ENCODE measurements at regions not wholly inside any gene's neighbourhood (a gene's known extent, or its start where the extent isn't known, plus 50 kb on each side); places are given as distances from the start of the nearest gene placed in this dataset.
"Not testable (repeated sequence)": the region's sequence is repeated elsewhere in the genome, so short reads cannot be mapped to it uniquely, and the experiment has no call there.

DNA sequence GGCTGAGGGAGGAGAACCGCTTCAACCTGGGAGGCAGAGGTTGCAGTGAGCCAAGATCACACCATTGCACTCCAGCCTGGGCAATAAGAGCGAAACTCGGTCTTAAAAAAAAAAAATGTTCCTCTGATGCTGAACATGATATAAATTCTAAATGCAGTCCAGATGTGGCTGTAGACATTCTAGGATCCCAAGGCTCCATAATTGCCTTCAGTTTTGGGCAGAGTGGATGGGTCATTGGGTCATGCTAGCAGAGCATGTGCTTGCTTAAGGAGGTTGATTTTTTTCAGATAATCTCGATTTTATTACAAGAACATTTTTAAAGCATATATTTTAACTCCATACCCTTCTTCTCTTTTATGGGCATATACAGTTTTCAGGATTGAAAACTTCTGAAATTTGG lies 112.0 kb downstream of the UTRN start:
- DNase-seq, result no peak

DNA sequence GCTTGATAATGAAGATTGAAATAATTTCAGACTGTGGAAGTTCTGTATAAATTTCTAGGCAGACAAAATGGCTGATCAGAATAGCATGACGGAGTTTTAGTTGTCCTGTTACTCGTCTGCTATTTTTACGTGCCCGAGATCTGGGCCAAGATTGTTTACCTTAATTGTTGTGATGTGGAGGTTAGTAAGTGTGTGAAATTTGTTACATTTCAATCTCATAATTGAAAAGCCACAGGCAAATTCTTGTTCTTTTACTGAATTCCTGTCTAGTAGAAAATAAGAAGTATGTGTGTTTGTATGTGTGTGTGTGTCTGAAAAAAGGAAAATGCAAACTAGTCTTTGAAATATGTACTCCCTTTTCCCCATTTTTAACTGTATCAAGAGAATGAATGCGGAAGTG lies 115.2 kb downstream of the UTRN start:
- DNase-seq, result no peak

DNA sequence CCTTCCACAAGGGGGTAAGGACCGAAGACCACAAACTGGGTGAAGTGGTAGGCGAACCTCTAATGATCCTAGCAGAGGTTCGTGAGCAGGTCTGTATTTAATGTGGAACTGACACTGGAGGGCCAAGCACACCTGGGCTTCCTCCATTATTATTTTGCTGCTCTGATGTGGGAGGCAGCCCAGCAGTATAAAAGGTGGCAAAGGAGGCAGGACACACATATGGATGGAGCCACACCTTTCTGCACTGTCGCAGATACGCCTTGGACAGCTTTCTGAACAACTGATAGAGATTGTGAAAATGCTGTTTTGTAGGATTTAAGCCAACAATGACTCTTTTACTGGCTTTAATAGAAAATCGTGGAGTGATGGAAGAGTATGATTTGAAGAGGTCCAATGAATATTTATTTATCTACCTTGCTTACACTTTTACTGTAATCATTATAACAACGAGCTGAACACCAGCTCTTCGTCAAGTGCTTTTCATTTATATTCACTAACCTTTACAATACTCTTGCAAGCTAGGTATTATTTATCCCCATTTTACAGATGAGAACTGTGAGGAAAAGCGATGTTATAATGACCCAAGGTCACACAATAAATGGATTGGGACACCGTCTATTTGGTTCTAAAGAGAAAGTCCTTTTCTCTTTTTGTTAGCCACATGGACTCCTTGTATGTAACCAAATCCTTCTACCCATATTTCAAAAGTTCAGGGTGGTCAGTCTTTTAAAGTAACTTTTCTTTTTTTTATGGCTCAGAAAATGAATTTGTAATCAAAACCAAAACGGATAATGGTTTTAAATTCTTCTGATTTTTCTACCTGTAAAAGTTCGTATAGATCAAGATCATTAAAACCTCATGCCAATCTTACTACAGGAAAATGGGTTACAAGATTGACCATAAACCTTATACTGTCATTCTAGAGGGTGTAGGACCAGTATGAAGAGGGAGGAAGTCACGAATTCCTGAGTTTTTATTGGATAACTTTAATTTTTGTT lies 116.9 kb downstream of the UTRN start:
- no peak for DNase-seq

DNA sequence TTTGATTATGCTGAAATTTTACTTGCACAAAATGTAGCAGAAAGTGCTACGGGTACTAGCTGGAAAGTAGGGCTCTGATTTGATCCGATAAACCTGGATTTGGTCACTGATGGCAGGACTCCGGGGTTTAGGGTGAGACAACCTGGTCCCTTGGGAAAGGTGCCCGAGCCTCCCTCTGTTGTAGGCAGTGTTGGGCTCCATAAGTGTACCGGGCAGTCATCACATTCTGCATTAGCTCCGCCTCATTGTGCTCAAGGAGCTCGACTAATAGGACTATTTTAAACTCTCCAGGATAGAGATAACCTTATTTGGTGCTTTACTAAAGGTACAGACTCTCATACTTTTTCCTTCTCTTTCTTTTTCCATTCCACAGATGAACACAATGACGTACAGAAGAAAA lies 117.6 kb downstream of the UTRN start:
- DNase-seq, result no peak

DNA sequence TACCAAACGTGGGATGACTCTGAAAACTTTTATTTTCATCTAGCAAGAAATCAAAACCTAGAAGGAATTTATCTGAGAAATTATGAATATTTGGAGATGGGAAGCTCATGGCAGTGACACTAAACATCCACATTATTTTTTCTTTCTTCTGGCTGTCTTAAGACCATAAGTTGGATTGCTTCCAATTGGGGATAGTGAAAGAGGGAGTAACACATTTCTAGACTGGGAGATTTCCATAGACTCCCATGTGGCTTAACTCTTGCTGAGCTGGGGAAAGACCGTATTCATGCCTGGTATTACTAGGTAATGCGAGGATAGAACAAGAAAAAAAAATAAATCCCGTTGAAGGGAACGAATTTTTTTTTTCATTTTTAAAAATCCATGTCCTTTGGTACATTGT lies 120.0 kb downstream of the UTRN start:
- DNase-seq, result no peak

DNA sequence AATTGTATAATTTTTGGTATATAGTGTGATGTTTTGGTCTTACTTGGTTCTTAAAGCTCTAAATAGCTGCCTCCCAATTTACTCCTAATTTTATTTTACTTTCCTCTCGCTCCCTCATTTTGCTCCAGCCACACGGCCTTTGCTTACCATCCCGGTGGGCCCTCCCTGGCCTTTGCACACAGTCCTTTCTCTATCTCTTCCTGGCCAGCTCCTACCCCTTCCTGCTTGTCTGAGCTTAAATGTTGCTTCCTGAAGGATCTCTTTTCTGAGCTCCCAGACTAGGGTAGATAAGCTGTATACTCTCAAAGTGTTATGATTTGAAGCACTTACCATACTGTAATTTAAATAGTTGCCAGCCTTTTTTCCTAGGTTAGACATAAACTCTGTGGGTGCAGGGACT lies 121.7 kb downstream of the UTRN start:
- DNase-seq, result no peak

DNA sequence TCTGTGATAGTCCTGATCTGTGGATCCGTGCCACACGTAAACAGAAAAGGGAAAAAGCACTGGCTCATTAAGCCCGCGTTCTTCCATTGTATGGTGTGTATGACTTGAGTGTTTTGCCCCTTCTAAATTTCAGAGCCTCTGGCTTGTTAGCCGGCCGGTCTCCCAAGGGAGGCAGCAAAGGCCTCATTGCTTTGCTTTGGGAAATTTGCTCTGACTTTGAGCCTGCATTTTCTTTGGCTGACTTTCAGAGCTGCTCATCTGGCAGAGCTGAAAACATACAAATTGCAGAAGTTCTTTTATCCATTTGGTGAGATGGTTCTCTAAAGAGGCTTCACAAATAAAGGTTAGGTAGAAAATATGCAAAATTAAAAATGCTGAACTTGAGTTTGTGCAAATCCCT lies 123.0 kb downstream of the UTRN start:
- DNase-seq, result no peak

DNA sequence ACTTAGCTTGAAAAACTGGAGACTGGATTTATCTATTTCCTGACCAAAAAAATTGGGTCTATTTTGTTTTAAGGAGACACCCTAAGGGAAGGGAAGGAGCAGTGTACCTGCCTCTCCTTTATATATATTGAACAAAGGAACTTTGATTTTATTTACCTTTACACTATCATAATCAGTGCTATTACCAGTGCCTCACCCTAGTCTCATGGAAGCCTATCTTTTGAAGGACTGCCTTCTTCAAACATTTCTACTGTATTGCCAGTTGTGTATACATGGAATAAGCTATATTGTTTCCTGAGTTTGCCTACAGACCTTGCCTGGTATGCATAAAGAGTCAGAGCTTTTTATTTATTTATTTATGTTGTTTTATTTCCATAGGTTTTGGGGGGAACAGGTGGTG lies 124.9 kb downstream of the UTRN start:
- no peak for DNase-seq

DNA sequence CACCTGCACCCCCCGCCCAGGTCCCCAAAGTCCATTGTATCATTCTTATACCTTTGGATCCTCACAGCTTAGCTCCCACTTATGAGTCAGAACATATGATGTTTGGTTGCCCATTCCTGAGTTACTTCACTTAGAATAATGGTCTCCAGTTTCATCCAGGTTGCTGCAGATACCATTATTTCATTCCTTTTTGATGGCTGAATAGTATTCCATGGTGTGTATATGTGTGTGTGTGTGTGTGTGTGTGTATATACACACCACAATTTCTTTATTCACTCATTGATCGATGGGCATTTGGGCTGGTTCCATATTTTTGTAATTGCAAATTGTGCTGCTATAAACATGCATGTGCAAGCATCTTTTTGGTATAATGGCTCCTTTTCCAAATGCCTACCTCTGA lies 125.4 kb downstream of the UTRN start:
- not testable (repeated sequence) for DNase-seq

DNA sequence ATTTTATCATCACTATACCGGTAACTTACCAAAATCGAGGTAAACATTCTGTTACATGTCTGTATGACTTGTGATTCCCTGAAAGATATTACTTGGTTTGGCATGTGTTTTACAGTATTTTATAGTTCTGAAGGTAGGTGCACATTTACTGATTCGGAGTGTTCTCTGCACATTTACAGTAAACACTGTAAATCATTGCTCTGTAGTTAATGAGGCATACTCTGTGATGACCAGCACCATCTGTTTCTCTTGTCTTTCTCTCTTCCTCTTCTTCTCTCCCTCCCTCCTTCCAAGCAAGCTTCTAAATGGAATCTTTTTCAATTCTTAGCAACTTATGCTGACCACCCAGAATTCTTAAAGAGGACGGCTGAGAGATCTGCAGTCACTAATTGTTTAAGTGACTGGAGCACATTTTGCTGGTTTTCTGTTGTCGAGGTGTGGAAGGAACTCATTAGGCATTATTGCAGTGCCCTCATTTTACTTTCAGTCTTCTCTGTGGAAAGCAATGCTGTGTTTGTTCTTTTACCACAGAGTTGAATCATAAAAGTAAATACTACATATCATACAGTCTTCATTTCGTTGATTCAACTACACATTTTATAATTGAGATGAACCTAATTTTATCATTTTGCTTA lies 126.5 kb downstream of the UTRN start:
- no peak for DNase-seq

DNA sequence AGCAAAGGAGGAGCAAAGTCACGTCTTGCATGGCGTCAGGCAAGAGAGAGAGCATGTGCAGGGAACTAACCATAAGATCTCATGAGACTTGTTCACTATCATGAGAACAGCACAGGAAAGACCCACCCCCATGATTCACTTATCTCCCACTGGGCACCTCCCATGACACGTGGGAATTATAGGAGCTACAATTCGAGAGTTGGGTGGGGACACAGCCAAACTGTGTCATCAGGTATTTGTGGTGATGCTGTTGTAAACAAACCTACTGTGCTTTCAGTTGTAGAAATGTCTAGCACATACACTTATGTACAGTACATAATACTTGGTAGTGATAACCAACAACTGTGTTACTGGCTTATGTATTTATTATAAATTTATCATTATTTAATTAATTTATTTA lies 128.3 kb downstream of the UTRN start:
- DNase-seq, result no peak

DNA sequence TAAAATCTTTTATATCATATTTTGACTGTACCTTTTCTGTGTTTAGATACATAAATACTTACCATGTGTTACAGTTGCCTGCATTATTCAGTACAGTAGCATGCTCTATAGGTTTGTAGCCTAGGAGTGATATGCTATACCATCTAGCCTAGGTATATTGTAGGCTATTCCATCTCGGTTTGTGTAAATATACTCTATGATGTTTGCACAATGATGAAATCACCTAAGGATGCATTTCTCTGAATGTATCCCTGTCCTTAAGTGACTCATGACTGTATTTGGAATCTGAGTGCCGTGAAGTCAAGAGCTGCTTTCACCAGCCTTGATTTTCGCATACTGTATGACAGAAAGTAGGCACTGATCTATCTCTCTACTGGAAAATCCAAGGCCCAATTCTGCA lies 129.9 kb downstream of the UTRN start:
- peak; percentile 11 to 22 for DNase-seq

DNA sequence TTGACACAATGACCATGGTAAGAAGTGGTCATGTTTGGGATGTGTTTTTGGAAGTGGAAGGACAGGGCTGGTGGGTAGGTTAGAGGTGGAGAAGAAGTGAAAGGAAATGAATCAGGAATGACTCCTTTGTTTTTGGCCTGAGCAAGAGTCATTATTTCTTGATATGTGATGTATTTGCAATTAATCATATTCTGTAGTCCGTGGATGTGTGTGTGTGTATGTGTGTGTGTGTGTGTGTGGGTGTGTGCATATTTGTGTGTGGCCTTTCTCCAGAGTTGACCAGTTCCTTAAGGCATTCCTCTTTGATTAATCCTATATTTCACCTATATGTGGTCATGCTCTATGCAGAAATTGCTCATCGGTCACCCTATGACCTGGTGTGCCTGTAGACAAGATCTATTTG lies 130.7 kb downstream of the UTRN start:
- no peak for DNase-seq

DNA sequence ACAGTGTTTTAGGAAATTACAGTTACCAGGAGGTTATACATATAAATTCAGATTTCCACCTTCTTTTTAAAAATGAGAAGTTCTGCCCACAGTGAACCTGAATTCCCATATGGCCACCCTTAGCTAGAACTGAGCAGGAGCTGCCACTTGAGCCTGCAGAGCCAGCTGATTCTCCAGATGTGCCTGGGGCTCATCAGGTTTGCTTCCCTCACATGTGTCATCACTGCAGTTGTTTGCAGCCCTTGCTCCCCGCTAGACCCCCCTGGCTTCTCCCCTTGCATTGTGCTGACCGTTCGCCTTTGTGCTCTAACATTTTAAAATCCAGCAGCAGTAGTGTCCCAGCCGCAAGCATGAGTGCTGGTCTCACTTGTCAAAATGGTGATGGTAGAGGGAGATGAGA lies 131.1 kb downstream of the UTRN start:
- DNase-seq, result no peak

DNA sequence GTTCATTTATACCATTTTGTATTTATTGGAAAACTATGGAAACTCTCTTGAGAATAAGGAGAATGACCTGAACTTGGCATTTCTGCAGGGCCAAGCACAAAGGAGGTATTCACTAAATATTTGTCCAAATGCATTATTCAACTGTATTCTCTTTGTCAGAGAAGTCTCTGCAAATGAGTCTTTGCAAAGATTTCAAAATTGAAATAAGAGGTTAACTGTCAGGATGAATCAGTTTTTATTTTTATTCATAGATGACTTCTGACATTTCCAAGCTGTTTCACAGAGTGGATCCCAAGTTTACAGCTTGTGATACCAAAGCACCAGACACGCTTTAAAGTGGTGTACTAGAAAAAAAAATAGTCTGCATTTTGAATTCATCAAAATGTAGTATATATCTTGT lies 131.6 kb downstream of the UTRN start:
- no peak for DNase-seq

DNA sequence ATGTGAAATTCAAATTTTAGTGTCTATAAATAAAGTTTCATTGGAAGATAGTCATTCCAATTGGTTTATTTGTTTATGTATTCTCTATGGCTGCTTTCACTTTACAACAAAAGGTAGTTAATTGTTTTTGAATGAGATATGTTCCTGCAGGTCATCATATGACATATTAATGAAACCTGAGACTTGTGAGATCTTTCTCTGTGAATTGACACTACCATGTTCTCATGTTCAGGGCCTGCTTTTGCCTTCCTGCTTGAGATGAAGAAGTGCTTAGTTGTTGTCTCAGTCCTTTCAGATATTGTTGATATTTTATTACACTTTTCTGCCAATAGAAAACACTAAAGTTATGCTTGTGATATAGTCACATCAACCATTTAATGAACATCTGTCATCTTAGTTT lies 132.5 kb downstream of the UTRN start:
- DNase-seq, result no peak

DNA sequence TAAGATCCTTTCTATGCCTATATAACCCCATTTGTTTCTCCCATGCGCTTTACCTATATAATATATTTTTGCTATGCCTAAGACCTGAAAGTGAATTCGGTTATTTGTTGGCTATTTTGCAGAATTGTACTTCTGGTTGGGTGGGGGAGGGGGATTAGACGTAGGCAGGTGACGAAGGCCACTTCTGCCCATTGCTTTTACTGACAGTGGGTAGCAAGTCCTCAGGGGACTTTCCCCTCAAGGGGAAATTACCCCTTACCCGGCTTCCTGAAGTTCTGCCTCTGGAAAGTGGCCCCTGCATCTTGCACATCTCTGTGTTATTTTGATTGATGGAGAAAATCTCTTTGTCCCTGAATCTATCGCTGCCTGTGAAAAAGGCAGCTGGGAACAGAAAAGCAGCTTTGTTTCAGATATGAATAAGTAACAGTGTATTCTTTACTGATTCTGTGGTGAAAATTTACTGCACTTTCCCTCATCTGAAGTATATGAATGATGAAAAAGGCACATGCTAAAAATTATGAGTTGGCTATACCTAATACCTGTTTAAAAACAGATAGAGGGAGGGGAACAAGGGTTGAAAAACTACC lies 133.9 kb downstream of the UTRN start:
- no peak for DNase-seq

DNA sequence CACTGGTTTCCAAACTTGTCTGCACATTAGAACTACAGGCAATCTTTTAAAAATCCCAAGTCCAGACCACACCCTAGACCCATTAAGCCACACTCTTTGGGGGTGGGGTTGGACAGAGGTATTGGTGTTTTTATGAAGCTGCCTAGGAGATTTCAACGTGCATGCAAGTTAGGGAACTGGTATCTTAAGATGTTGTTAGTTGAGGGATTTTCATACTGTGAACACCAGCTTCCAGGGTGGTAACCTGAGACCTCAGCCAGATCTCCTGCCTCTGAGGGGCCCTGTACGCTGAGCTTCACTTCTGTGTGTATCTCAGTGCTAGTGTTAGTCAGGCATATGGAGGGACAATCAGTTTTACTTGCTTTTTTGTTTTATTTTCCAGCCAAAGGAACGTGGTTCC lies 138.0 kb downstream of the UTRN start:
- no peak for DNase-seq

DNA sequence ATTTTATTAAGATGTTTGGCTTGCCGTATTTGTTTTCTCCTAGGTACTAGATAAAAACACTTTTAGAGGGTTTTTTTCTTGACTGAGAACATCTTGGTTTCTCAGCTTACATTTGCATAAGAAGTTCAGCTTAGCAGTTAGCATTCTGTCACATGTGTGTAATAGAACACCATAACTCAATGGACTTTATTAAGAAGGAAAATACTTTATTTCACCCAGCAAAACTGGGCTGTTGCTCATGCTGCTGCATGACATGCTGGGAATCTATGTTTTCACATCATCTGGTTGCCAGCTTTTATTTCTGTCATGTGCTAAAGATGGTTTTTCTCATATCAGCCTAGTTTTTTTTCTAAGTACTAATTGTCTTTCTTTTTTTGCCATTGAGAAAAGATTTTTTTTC lies 144.6 kb downstream of the UTRN start:
- no peak for DNase-seq

DNA sequence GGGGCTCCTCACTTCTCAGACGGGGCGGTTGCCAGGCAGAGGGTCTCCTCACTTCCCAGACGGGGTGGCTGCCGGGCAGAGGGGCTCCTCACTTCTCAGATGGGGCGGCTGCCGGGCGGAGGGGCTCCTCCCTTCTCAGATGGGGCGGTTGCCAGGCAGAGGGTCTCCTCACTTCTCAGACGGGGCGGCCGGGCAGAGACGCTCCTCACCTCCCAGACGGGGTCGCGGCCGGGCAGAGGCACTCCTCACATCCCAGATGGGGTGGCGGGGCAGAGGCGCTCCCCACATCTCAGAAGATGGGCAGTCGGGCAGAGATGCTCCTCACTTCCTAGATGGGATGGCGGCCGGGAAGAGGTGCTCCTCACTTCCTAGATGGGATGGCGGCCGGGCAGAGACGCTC lies 148.3 kb downstream of the UTRN start:
- not testable (repeated sequence) for DNase-seq

DNA sequence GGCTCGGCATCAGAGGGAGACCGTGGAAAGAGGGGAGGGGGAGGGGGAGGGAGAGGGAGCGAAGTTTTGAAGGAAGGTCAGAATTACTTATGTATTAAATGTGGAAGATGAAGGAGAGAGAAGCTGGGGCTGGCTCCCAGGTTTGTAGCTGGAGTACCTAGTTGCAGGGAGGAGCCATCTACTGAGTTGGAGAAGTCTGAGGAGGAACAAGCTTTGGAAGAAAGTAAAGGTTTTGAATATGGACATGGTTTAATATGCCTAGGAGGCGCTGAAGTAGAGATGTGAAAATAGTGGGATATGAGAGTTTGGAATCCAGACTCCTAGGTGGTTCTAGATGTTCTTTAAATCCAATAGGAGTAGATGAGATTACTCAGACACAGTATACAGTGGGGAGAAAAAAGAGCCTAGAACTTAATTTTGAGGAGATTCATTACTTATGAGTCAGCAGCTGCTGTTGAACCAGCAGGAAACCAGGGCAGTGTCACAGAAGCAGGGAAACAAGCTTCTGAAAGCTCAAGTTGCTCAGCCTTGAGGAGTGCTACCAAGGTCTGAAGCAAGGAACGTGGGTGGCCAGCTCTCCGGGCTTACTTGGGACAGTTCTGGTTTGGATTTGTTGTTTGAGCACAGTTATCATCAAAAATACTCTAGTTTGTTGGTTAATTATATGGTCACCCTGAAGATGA lies 149.3 kb downstream of the UTRN start:
- DNase-seq, result no peak

DNA sequence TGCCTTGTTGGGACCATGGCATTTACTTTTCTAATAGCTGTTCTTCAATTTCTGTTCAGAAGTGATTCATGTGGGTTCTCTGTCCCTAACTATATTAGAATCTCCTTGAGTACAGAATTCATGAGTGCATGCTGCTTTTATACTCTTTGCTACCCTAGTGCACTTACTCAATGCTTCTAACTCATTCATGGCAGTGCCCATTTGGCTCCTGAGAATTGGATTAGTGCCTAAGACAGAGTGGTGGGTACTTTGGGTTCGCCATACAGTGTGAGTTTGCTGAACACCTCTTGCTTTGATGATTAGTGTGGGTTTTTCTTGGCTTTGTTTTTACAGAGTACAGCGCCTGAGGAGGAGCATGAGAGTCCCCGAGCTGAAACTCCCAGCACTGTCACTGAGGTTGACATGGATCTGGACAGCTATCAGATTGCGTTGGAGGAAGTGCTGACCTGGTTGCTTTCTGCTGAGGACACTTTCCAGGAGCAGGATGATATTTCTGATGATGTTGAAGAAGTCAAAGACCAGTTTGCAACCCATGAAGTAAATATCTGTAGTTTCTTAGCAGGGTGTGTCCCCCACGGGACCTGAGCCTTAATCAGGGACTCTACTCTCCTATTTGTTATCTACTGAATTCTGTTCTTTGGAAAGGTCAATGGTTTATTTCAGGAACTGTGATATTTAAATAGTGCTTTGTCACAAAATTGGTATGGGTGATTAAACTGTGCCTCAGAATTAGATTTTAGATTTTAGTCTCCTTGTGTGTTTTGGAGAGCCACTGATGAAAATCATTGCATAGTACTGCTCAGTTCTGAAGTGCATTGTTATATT lies 150.7 kb downstream of the UTRN start:
- DNase-seq, result no peak

DNA sequence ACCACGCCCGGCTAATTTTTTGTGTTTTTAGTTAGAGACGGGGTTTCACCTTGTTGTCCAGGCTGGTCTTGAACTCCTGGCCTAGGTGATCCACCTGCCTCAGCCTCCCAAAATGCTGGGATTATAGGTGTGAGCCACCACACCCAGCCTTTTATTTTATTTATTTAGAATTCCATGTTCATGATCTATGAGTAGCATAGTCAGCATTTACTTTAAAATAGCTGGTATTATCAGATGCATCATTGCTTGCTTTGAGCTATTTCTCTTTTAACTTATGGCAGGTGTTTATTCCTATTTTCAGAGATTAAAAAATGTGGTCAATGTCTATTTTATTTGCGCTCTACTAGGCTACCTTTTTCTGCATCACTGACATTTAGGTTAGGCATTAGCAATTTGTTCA lies 152.0 kb downstream of the UTRN start:
- DNase-seq, result no peak
